ENCODE measurements at regions not wholly inside any gene's neighbourhood (a gene's known extent, or its start where the extent isn't known, plus 50 kb on each side); places are given as distances from the start of the nearest gene placed in this dataset.

DNA sequence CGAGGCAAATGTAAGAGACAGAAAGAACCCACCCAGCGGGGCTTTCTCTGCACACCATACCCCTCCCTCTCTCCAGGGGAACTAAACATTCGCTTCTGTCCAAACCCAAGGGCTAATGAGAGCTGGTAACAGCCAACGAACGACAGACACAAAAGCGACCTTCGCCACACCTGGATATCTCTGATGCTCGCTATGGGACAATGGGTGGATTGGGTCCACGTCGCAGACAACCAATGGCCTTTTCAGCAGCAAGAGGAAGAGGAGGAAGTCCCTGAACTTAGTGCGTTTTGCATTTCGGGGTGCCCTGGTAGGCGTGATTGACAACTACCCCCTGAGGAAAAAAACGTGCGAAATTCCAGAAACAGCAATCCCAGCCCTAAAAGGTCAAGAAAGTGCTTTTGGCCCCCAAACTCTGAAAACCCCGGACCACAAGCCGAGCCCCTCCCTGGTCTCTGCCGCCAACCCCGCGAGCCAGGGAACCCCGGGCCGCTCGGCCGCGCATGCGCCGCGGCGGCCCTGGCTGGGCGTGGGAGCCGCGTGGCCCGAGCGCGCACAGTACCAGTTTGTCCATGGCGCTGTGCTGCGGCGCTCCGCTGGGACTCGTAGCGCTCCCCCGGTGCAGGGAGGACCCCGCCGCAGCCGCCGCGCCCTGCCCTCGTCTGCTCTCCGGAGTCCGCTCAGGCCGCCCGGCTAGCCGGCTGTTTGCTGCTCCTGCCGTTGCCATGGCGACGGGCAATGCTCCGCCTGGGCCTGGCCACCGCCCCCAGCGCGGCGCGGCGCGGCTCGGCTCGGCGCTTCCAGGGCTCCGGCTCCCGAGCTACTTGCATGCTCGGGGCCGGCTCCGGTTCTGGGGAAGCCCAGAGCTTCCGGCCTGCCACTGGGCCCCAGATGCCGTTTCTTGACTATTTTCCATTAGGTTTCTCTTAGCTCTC lies 66.9 kb upstream of the DNAH5 start:
- DNase-seq: peak; percentile 89

GRCh38 chr5:14009575-14009974 lies 65.1 kb upstream of the DNAH5 start:
- no peak for DNase-seq

DNA sequence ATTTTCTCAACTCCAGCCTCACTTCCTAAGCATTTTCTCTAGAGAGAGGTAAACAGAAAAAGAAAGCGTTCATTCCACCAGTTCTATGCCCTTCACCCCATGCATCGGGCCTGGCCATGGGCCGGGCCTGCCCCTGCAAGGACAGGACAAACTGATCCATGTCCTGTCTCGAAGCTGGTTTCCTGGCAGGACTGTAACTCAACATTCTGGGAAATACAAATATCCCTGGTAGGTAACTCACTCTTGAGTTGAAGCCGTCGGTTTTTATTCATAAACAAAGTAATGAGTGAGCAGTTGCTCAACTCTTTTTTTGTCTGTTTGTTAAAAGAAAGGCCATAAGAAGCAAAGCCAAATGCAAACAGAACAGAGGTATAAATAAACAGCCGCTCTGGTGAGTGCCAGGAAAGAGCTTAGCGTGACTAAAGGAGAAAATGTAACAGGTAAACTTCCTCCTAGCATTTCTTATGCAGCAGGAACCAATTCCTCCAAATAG lies 64.4 kb upstream of the DNAH5 start:
- no peak for DNase-seq

DNA sequence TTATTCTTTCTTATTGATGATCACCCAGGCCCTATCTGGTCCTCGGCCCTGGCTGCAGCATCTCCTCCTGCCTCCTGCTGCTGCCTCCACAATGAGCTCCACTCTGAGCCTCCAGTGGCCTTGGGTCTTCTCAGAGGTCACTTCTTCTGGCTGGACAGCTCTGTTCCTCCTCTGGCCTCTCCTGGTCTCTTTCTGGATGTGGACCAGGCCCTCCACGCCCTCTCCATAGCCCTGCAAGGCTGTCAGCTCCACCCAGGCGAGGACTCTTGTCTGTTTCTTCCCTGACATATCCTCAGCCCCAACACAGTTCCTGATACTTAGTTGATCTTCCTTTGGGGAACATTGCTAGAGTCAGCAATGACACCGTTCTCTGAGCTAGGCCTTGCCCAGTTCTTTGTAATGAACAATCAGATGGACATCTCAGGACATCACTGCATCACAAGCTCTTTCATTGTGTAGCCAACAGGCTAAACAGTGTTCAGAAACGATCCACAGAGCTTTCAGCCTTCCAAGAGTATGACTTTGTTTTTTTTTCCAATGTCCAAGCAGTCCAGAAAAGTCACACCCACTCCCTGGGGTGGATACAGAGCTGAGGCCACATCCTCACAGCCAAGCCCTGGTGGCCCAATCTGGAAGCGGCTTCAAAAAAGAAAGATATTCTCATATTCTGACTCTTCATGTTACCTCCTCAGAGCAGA lies 62.5 kb upstream of the DNAH5 start:
- DNase-seq: no peak

DNA sequence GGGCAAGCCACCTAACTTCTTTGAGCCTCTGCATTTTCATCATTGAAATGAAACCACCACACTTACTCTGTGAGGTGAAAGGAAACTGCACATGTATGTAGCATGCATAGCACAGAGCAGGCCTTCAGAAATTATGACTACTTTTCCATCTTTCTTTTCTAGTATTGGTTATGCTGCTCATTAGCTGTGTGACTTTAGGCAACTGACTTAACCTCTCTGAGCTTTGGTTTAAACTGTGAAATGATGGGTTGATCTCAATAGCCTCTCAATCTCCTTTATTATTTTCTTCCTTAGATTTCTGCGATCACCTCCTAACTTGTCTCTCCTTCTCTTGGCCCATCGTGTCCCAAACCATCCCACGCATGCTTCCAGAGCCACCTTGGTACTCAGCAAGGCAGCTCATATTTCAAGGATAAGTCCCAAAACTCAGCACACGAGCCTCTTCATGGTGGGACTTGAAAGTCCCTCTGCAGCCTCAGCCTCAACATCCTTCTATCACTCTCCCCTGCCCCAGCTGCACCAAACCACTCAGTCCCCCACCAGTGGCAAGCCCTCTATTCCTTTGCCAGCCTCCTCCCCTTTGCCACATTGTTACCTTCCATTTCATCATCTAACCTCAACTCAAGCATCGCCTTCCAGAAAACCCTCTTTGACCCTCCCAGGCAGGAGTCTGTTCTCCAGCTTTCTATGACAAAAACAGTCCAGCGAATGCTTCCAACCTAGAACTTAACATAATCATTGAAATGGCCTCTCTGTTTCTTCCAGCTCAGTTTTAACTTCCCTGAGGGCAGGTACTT lies 60.3 kb upstream of the DNAH5 start:
- no peak for DNase-seq

DNA sequence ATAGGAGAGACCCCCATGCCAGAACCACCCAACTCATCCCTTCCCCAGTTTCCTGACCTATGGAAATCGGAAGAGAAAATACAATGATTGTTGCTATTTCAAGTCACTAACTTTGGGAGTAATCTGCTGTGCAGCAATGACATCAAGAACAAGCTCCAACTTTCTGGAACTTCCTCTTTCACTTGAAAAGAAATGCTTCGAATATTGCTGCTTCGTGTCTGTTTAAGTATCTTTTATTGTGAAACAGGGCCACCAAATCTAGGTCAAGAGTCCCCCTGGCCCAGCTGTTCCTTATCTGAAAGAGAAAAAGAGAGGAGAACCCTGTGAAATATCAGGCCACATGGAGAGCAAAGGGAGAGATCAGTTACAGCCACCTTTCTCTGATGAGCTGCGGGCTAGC lies 59.4 kb upstream of the DNAH5 start:
- no peak for DNase-seq

DNA sequence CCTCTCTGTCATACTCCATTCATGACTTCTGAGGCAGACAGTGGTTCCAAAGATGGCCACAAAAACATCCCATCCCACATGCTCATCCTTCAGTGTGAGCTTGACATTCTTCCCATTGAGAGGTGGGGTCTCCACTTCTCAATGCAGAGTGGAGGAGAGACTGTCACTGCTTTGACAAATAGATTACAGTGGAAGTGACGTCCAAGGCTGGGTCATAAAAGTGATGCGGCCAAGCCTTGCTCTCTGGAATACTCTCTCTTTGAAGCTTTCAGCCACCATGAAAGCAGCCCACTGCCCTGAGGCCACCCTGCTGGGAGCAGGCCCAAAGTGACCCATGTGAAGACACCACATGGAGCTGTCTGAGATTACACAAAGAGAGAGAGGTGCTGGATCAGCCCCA lies 59.0 kb upstream of the DNAH5 start:
- no peak for DNase-seq

DNA sequence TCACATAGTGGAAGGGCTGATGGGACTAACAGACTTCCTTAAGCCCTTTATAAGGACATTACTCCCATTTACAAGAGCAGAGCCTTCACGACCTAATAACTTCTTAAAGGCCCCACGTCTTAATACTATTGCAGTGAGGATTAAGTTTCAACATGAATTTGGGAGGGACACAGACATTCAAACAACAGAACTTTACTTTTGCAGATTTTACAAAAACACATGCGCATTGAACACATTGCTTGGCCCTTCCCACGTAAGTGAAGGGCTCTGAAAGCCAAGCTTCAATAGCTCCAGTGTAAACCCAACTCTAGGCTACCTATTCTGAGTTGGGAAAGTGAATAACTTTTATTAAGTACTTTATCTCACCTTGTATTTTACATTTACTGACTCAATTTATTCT lies 53.8 kb upstream of the DNAH5 start:
- DNase-seq: no peak

- no peak for DNase-seq
Observed at GRCh38 chr5:13997514-13997913, 53.0 kb upstream of the DNAH5 start.

GRCh38 chr5:13994621-13995253 lies 50.2 kb upstream of the DNAH5 start:
- DNase-seq: peak; percentile 33

Measured in RPMI8226 (cell line).